NCI-H748 treated with DMSO at 0.1 percent for 48 hours (cell line): ENCODE measurements at regions not wholly inside any gene's neighbourhood (a gene's known extent, or its start where the extent isn't known, plus 50 kb on each side); places are given as distances from the start of the nearest gene placed in this dataset.

Experiments
- DNase-seq: peaks from one replicate; lab custom pipeline; 2025; lab: John Stamatoyannopoulos, UW

DNA sequence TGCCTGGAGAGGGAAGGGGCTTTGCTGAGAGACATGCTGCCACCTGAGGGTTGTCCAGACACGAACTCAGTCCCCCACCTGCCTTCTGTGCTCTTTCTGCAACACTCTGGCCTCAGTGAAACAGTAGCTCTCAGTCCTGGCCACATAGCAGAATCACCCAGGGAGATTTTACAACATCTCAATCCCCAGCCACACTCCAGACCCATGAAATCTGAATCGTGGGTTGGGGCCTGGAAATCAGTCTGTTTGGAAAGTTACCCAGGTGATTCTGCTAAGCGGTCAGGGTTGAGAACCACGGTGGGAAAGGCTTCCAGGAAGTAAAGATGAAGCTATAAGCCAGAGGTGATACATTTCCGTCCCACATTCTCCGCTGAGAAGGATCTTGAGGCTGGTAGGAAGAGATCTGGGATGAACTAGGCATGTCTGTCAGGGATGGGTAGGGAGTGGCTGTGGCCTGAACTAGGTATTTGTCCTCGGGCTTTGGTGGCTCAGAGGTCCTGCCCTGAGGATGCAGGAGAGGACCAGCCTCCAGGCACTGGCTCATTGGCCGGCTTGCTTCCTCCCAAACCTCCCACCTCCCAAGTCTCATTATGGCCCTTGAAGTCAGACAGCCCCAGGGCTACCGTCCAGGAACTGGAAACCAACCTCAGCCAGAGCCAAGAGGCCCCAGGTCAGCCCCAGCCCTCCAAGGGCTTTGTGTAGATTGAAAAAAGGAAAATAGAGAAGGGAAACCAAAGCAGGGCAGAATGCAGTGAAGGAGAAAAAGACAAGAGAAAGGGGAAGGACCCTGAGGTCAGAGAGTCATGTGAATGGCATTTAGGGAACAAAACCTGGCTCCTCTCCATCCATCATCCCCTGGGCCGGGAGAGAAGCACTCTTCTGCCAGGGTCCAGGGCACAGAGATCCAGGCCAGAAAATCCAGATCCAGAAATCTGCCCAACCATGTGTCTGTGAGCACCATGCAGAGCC, 119.6 kb downstream of the ZFP36L2 start:
- DNase-seq = no peak

DNA sequence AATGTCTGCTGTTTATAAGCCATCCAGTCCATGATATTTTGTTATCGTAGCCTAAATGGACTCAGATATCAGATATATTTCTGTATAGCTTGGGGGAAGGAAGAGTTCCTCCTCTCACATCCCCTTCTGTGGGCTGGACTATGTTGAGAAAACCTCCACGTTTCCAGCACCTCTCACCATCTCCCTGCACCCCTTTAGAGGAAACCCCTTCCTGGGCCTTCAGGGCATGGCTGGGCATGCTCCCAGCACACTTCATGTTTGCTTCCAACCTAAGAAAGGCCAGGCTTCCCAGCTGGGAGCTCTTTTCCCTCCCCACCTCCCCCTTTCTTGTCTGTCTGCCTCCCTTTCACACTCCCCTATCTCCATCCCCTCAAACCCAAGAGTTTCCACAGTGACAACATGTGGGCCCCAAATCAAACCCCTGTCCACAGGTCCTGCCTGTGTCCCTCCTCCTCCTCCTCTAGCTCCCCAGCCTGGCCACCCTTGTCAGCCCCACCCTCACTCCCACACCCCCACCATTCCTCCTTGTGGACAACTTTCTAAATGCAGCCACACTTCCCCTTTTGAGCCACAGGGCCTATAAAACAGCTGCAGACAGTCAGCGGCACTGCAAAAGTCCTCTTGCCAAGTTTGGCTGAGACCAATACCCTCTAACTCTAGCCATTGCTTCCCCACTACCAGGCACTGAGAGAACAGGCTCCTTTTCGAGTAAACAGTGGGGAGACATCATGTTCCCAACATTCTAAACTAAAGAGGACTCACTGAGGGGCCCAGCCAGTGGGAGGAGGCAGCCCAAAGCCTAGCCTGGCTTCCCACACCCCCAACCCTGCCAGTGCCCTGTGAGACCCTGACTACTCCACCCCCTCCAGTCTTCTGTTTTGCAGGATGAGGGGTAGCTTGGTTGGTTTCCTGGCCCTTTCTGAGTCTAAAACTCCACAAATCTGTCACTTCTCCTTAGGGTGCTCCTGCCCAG, 120.5 kb downstream of the ZFP36L2 start:
- DNase-seq = no peak

GRCh38 chr2:43104763-43105162, 121.6 kb downstream of the ZFP36L2 start:
- DNase-seq = no peak

DNA sequence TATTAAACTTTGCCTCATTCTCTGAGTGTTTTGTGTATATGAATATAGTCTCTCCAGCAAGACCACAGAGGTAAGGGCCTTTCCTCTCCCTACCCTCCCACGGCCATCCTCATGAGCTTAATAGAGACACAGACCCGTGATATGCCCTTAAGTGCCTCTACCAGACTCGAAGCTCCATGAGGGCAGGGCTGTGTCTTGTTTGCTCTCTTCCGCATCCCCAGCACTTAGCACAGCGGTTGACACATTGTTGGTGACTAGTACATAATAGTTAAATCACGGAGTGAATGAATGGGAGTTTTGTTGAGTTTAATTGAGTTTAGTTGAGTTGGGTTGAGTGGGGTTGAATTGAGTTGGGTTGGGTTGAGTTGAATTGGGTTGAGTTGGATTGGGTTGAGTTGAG, 122.3 kb downstream of the ZFP36L2 start:
- no peak for DNase-seq

GRCh38 chr2:43103093-43103404, 123.4 kb downstream of the ZFP36L2 start:
- no peak for DNase-seq

DNA sequence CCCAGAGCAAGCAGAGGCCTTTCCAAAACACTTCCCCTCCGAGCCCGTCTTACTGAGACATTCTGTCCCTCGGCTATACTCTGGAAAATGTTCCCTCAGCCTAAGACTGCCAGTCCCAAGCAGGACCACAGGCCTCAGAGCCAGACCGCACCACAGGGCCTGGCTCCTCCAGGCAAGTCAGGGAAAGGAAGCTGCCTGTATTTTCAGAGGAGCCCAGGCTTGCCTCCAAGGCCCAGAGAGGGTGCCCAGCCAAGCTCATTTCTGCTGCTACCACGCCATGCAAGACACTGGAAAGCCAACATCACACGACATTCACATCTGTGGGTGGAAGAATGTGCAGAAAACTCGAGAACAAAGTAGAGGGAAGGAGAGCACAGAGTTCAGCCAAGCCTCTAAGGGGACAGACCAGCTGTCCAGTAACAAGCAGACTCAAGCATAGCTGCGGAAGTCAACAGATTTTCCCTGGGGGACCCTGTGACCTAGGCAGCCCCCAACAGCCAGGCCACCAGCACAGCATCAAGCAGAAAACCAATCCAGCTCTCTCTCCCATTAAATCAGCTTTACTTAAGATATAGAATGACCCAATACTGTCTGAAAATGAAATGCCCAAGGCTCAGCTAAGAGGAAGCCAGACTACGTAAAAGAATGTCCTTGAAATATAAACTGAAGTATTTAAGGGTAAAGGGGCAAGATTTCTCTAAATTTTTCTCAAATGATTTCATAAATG, 123.9 kb downstream of the ZFP36L2 start:
- DNase-seq = no peak

- no peak for DNase-seq
Observed at GRCh38 chr2:43101751-43102150, 124.7 kb downstream of the ZFP36L2 start.

GRCh38 chr2:43100883-43101662, 125.3 kb downstream of the ZFP36L2 start:
- DNase-seq = no peak

GRCh38 chr2:43100362-43100882, 126.0 kb downstream of the ZFP36L2 start:
- no peak for DNase-seq

DNA sequence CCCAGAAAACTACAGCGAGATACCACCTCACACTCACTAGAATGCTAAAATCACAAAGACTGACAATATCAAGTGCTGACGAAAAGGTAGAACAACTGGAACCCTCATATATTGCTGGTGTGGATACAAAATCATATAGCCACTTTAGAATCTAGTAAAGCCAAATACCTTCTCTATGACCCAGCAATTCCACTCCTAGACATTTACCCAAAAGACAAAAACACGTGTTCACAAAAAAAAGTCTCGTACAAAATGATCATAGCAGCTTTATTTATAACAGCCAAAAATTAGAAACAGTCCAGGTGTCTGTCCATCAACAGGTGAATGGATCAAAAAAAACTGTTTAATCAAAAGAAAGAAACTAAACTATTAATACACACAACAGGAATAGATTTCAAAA, 126.6 kb downstream of the ZFP36L2 start:
- DNase-seq = no peak

- no peak for DNase-seq
Observed at GRCh38 chr2:43098539-43098938, 127.9 kb downstream of the ZFP36L2 start.

DNA sequence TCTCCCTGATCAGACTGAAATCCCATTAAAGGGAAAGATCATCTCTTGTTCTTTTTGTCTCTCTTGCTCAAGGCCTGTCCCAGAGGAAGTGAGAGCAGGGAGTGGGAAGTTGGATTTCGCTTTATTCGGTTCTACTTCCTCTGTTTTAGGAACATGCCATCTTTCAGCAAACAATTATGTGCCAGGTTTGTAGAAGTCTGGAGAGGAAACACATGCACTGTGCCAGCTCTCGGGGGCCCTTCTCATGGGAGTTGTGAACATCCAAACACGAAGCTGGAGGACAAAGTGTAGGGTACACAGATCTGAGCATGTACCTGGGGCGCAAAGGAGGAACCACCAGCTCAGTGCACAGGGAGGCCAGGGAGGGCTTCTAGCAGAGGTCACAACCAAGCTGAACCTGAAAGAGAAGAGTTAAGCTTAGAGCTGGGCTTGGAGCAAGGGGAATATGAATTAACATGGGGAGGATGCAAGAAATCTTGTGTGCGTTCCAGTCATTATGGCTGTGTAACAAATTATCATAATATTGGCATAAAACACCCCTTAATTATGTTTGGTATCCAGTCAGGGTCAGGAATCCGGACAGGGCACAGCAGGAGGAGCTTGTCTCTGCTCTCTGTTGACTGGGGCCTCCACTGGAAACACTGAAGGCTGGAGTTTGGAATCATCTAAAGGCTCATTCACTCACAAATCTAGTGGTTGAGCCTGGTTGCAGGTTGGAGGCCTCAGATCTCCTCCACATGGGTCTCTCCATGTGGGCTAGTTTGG, 128.6 kb downstream of the ZFP36L2 start:
- DNase-seq = no peak

DNA sequence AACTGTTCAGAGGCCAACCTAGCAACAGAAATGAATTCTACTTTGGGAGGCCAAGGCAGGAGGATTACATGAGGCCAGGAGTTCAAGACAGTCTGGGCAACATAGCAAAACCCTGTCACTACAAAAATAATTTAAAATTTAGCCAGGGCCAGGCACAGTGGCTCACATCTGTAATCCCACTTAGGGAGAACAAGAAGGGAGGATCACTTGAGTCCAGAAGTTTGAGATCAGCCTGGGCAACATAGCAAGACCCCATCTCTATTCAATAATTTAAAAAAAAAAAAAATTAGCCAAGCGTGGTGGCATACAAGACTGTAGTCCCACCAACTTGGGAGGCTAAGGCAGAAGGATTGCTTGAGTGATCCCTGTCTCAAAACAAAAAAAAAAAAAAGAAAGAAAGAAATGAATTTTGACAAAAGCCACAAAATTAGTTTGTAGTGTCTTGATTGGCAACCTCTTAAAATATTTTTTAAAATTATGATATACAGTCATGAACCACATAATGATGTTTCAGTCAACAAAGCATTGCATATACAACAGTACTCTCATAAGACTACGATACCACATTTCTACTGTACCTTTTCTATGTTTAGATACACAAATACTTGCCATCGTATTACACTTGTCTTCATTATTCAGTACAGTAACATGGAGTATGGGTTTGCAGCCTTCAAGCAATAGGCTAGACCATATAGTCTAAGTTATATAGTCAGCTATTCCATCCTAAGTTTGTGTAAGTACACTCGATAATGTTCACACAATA, 130.7 kb downstream of the ZFP36L2 start:
- DNase-seq = no peak

DNA sequence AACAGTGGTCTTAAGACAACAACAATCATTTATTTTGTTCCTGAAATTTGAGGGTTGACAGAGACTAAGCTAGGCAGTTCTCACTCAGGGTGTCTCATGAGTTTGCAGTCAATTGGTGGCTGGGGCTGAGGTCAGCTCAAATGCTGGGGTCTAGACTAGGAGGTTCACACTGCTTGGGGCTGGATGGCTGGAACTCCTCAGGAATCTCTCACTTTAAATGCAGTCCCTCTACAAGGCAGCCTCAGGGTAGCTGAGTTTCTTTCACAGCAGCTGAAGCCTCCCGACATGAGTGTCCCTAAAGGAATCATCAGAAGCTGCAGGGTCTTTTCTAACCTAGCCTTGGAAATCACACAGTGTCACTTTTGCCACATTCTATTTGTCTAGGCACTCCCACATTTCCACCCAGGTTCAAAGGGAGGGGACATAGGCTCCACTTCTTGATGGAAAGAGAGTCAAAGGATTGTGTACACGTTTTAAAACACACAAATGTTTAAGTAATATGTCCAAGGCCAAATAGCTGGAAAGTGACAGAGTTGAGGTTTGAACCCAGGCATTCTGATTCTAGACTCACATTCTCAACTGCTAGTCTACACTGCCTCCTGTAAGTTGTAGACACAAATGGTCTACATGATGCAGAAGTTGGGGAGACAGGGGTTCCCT, 133.8 kb downstream of the ZFP36L2 start:
- DNase-seq = no peak

GRCh38 chr2:43090317-43090716, 136.1 kb downstream of the ZFP36L2 start:
- no peak for DNase-seq

GRCh38 chr2:43088143-43089073, 138.0 kb downstream of the ZFP36L2 start:
- no peak for DNase-seq

- no peak for DNase-seq
Observed at GRCh38 chr2:43087413-43087812, 139.0 kb downstream of the ZFP36L2 start.
